Thyroid gland (tissue), 4 donors: ENCODE measurements at regions not wholly inside any gene's neighbourhood (a gene's known extent, or its start where the extent isn't known, plus 50 kb on each side); places are given as distances from the start of the nearest gene placed in this dataset.
"Not testable (repeated sequence)": the region's sequence is repeated elsewhere in the genome, so short reads cannot be mapped to it uniquely, and the experiment has no call there.

Source experiments
- POLR2A ChIP-seq, 2 donors: fragments of 450-650 bp; IDR thresholded peaks; one replicate each; pipeline ENCODE4 v1.6.1; 2017; ENCODE audit warnings: antibody characterized with exemption in 2 of 2, mild to moderate bottlenecking in 2 of 2, moderate library complexity in 1 of 2
- TF ChIP-seq, protein P1 (sequence below), 6 experiments: fragments of 200-600 bp in 3 of 6; fragments of 450-650 bp in 3 of 6; sonication (generic) in 3 of 6; IDR thresholded peaks; one replicate each; pipeline ENCODE4 v1.5.1; 2016 to 2019; ENCODE audit warnings: antibody characterized with exemption in 6 of 6, mild to moderate bottlenecking in 2 of 6, inconsistent platforms in 1 of 6, moderate library complexity in 1 of 6

- TF ChIP-seq POLR2A (IDR thresholded peaks at IDR 0.05): not testable (repeated sequence)
- TF ChIP-seq, protein P1, sequence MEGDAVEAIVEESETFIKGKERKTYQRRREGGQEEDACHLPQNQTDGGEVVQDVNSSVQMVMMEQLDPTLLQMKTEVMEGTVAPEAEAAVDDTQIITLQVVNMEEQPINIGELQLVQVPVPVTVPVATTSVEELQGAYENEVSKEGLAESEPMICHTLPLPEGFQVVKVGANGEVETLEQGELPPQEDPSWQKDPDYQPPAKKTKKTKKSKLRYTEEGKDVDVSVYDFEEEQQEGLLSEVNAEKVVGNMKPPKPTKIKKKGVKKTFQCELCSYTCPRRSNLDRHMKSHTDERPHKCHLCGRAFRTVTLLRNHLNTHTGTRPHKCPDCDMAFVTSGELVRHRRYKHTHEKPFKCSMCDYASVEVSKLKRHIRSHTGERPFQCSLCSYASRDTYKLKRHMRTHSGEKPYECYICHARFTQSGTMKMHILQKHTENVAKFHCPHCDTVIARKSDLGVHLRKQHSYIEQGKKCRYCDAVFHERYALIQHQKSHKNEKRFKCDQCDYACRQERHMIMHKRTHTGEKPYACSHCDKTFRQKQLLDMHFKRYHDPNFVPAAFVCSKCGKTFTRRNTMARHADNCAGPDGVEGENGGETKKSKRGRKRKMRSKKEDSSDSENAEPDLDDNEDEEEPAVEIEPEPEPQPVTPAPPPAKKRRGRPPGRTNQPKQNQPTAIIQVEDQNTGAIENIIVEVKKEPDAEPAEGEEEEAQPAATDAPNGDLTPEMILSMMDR (IDR thresholded peaks at IDR 0.05): not testable (repeated sequence)
Observed at GRCh38 chr15:22577828-22578227, 119.1 kb downstream of the GOLGA6L22 start.
